NCI-H2081 (cell line): ENCODE measurements at regions not wholly inside any gene's neighbourhood (a gene's known extent, or its start where the extent isn't known, plus 50 kb on each side); places are given as distances from the start of the nearest gene placed in this dataset.

Experiments
- DNase-seq, 2 experiments: peaks; one replicate each; lab custom pipeline; 2025; lab: John Stamatoyannopoulos, UW

DNA sequence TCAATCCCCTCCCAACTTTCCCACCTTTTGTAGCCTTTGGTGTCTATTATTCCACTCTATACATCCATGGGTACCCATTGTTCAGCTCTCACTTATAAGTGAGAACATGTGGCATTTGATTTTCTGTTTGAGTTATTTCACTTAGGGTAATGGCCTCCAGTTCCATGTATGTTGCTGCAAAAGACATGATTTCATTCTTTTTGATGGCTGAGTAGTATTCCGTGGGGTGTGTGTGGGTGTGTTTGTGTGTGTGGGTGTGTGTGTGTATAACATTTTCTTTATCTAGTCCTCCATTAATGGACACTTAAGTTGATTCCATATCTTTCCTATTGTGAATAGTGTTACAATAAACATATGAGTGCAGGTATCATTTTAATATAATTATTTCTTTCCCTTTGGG is 157.5 kb upstream of the FSTL4 start:
- no peak for DNase-seq

DNA sequence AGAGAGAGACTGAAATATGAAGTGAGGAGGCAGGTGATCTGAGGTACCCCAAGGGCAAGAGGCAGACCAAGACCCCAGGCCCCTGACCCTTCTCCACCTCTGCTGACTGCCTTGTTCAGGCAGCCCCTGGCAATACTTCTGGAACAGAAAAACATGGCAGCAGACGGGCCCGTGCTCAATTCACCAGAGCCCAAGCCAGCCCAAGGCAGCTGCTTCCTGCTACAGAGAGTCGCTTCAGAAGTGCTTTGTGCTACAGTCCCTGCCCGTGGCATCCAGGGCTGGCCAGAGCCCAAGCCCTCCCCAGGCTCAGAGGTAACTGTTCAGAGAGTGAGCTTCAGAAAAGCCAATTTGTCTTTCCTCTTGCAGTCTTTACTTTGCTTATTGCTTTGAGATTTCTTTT is 151.4 kb upstream of the FSTL4 start:
- DNase-seq, result no peak

DNA sequence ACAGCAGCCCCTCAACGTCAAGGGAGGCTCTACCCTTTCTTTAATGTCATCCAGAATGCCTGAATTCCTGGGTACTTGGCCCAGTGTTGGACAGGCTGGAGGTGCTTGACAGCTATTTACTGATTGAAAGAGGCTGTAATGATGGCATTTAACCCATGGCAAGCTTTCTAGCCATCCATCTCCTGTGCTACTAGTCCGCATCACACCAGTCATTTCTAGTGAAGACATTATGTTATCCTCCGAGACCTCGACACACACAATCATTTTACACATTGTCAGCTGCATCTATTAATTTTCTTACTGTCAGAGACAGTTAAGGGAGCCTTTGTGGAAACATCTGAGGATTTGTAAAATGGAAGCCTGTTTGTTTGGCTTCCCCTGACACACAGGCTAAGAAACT is 149.3 kb upstream of the FSTL4 start:
- DNase-seq, result no peak

DNA sequence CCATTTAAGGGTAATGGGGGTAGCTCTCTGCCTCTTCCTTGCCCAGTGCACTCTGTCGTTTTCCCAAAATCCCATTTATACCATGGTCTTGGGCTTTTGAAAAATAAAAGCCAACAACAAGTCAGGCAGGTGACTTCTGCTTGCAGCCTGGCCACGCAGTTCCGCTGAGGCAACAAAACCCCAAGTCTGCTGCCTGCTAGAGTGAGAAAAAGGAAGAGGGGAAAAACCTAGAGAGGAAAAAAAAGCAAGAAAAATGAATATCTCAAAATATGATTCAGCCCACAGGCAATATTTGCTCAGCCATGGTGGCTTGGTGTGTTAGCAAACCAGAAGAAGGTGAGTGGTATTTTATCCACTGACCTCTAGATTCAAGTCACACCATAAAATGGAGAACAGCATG is 148.2 kb upstream of the FSTL4 start:
- DNase-seq, result no peak

DNA sequence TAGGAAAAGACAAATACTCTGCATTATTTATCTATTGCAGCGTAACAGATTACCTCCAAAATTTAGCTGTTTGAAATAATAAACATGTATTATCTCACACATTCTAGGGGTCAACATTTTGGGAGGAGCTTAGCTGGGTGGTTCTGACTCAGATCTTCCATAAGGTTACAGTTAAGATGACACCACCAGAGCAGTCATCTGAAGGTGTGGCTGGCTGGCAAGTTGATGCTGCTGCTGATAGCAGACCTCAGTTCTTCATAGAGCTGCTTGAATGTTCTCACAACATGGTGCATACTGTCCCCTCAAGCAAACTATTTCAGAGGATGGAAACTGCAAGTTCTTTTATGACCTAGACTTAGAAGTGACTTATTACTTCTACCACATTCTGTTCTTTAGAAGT is 146.3 kb upstream of the FSTL4 start:
- no peak for DNase-seq

DNA sequence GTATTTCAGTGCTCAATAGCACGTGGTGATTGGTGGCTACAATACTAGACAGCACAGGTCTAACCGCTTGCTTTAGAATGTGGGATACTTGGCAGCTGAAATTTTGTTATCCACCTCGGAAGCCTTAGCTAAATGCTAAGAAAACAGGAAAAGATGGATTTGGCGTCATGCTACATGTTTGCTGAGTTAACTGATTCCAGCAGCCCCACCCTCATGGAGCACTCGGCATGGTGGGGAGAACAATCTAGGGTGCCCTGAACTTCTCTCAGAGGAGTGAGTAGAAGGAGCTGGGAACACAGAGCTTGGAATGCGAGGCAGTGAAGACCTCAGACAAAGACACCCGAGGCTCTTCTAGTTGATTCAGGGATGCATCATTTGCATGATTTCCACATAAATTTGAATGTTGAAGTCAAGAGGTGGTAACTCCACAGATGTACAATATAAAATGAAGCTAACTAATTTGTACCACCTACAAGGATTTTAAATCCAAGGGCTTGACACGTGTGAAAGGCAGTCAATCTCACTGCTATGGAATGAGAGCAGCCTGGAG is 145.1 kb upstream of the FSTL4 start:
- DNase-seq, result no peak

DNA sequence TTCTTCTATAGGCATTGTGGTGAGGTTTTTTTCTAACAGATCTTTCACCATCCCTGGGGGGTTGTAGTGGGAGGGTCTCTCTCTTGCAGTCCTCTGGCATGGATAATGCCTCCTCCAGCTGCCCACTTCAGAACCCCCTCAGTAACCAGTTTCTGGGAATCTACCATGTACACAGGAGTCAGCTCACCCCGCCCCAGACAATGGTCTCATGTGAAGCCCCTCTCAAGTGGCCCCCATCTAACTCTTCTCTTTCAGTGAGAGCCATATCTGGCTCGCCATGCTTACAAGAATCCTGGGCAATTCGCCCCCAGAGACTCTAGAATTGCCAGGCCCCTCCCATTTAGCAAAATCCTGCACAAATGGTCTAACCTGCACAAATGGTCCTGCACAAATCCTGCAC is 144.4 kb upstream of the FSTL4 start:
- DNase-seq, result no peak

DNA sequence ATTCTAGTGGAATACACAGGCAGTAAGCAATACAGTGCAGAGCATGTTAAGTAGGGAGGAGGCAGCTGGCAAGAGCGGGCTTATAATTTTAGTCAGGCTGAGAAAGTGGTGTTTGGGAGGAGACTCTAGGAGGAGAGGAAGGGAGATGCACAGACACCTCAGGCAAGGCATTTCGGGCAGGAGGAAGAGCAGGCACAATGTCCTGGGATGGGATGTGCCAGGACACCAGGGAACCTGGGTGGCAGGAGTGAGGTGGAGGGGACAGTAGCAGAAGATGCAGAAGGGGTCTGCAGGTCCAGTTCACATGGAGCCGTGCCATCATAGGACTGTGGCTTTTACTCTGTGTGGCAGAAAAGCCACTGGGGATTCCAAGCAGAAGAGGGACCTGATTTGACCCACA is 143.7 kb upstream of the FSTL4 start:
- no peak for DNase-seq

DNA sequence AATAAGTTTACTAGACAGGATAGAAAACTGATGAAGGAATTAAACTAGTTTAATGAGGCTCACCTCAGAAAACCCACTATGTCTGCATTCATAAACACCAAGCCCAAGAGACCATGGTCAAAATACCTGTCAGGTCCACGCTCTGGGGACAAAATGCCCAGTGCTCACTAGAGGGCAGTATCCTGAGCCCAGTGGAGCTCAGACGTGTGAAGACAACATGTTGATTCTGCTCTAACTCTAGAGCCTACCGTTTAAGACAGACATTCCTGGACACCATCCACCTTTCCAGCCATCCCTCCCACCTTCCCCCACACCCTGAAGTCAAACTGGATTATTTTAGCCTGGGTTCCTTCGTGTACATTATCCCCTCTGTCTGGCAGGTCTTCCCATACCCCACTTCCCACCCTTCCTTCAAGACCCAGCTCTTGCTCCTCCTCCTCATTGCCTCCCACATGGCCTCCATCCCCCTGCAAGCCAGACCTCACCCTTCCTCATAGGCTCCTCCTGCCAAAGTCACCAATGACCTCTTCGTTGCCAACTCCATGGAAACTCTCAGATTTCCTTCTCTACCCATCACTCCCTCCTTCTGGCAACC is 142.3 kb upstream of the FSTL4 start:
- DNase-seq, result peak in 1 of 2 experiments; percentile 28

DNA sequence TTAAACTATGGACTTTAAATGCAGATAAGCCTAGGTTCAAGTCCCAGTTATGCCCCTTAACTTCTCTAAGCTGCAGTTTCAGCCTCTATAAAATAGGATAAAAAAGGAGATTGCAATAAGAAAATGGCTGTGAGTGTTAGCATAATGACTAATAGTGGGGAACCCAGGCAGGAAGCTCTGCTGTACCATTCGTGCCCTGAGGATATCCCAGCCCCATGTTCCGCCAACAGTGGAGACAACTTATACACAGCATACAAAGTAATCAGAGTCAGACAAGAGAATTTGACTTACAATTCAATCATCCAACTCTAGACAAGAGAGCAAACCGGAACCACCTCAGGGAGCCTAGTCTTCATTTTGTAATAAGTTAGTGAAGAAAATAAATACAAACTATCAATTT is 141.5 kb upstream of the FSTL4 start:
- no peak for DNase-seq

DNA sequence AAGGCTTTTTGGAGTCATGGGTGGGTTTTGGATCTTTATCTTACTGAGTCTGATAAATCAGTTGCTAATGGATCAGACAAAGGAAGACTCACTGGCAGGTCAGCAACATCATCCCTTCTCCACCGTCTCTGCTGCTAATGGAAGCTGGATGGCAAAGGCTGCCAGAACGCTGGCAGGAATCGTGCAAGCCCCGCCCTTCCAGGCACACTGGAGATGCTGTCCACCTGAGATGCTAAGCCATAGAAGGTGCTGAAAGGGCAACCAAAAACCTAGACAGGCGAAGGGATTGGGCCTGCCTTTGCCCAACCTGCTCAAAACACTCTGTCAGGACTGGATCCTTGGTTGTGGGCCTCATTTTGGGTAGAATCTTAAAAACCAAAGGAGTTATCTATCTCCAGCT is 139.5 kb upstream of the FSTL4 start:
- DNase-seq, result no peak

DNA sequence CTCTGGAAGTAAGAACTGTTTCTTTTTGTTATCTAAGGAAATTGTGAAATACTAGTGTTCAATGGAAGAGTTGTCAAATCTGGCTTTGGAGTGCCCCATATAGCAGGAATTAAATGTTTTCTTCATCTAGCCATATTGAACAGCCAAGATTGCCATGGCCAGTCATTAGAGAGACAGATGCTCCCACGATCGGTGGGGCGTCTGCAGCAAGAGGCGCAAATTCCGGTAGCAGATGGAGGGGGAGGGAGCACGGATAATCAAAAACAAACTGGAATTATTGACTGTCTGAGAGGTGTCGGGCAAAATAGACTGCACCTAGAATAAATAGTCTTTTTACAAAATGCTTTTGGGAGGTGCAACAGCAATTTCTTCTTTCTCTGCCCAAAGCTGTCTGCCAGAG is 139.1 kb upstream of the FSTL4 start:
- no peak for DNase-seq

DNA sequence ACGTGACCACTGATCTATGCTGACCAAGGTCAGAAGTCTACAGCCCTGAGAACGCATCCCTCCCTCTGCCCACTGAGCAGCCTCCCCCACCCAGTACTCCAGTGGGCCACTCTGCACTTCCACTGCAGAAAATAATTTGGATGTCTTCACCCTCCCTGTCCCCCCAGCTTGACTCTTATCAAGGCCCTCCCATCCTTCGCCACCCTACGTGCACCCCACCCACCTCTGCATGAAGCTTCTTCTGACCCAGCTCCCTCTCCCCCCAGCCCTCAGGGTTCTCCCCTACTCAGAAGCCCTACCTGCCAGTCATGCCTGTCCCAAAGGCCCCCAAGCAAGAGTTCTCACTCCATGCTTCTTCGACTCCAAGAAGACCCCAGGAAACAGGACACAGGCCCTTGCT is 138.5 kb upstream of the FSTL4 start:
- DNase-seq, result no peak

DNA sequence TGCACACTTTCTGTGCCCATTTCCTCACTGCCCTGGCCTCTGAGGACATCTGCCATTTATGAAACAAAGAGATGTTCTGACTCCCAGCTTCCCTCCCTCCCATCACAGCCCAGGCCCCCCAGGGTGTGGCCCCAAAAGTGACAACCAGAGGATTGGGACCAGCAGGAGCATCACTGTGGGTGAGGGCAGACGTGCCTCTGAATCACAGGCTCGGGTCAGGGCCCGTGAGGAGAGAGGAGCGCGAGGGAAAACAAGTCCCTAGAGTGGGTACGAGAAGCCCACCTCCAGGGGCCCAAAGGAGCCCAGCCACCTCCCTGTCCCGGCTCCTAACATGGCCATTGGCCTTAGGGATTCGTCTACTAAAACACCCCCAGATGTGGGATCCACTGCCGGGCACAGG is 138.0 kb upstream of the FSTL4 start:
- DNase-seq, result no peak

DNA sequence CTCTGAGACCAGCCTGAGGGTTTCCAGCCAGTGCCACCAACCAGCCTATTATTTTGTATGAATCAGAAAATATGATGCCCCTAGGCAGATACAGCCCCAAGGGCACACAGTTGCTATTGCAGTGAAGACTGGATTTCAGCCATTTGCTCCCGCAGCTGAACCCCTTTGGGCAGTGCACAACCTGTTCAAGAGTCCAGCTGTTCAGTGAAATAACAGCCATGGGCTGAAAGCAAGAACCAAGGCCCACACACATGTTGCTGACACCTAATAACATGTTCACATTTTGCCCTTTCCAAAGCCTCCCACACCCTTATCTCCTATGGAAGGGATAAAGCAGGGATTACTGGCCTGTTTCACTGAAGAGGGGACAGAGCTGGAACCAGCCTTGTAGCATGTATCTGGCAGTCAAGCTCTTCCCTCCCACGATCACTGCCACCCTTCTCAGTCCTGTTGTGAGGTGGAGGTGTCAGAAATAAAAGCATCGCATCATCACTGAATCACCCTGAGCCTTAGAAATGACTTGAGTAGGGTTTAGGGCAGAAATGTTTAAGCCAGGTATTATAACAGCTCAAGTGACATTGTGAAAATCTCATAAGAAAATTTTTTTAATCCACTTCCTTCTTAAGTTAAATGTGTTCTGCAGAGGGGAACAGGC is 137.1 kb upstream of the FSTL4 start:
- DNase-seq, result no peak

DNA sequence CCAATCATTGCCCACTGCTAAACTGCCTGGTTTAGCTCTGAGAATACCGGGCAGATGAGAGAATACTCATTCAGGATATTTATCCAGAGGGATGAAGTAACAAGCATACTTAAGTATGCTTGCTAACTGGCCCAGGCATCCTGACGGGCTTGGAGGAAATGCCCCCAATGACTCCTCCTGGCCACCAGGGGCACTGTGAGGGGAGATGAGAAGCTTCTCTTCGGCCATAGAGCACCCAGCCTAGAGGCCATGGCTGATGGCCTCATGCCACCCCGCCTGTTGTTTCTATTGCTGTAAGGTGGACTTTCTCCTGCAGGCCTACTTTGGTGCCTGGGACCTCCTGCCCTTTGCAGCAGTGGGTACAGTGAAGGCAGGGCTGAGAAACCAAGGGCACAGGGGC is 134.5 kb upstream of the FSTL4 start:
- no peak for DNase-seq

DNA sequence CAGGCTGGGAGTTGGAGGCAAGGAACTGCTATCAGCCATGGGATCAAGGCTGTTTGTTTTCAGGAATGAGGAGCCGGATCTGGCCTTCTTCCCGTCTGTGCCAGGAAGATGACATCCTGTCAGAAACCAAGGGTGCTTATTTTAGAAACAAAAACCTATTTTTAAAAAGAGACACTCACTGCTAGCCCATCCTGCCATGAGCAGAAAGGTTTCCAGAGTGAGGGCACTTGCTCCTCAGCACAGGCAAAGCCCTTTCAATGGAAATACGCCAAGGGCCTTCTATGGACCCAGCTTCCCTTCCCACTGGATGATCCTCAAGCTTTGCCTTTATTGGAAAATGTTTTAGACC is 132.6 kb upstream of the FSTL4 start:
- no peak for DNase-seq

DNA sequence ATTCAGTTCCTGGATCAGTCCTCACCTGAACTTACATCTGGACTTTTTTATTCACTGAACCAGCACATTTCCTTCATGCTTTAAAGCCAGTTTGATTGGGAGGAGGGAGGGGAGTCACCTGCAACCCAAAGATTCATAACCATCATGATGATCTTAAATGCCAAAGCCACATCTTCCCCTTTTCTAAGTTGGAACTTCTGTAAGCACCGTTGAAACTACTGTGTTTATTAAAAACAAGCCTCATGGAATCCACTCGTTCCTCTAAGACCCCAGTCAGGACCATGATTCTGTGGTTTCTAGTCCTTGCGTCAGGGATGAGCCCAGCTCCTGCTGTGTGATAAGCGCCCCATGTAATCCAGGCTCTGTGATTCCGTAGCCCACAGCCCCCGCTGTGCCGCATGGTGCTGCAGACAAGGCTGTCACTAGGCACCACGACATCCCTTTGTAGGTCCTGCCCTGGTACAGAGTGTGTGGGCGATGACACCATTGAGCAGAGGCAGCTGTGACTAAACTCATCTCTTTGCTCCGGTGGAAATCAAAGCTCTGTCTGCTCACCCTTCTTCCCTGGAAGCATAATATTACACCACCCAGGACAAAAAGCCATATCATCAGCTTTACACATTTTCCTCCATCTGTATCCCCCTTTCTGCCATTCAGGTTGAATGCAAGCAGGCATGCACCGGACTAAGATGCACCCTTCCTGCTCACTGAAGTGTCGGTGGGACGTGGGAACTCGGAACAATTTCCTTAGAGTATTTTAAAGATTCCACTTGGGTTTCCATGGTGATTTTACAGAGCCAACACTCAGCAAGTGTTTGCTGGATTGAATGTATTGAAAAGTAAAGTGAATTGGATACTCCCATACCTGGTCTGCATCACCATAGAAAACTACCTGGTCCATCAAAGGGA is 132.0 kb upstream of the FSTL4 start:
- no peak for DNase-seq

DNA sequence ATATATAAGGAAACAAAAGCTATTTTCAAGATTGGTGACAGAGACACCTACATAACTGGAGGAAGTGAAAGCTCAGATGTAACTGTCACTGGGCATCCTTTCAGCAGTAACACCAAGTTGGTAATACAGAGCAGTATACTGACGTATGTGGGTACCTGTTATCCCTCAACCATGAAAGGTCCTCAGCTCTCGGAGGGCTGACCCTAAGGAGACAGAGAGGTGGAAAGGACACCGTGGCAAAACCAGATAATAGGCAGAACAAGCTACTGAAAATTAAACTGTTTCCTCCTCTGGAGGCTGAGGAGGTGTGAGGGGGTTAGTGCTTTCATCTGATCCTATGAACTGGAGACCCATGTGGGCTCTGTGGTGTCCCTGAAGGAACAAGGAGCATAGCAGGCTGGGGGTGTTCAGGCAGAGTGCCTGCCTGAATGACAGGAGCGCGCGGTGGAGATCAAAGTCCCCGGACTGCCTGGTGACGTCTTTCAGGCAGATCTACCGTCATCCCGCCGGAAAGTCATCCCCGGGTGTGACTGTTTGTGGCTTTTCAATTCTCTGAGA is 130.2 kb upstream of the FSTL4 start:
- DNase-seq, result no peak

DNA sequence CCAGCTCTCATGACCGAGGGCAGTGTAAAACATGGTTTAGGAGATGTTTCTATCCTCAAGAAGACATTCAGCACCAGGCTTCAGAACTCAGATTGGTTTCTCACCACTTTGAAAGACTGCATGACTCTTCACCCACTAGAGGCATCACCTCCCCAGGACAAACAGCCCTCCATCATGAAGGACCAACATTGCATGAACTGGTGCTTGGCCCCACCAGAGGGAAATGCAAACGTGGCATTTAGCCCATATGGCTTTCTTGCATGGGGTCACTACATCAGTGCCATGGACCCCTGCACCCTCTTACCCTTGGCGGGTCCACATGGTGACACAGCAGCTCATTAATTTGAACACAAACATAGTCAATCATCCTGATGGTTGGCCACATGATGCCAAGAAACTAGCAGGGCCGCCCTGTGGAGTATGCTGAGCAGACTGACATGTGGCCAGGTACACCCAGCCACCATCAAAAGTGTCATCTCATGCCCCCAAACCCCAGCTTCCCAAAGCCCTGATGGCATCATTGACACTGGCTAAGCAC is 129.5 kb upstream of the FSTL4 start:
- DNase-seq, result no peak

DNA sequence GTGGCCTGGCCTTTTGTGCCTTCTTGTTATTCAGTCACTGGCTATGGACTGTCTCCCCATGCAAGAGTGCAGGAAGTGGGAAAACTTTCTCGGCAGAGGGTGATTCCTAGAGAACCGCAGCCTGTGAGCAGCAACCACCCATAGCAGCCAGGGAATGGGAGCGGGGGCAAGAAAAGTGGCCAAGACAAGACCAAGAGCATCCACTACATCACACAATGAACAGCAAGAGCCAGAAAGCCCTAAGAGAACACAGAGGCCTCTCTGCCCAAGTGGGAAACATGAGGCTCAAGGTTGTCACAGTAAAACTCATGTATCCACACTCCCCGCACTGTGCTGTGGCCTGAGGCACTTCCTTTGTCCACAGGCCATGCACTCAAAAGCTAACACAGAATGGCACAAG is 129.1 kb upstream of the FSTL4 start:
- no peak for DNase-seq

DNA sequence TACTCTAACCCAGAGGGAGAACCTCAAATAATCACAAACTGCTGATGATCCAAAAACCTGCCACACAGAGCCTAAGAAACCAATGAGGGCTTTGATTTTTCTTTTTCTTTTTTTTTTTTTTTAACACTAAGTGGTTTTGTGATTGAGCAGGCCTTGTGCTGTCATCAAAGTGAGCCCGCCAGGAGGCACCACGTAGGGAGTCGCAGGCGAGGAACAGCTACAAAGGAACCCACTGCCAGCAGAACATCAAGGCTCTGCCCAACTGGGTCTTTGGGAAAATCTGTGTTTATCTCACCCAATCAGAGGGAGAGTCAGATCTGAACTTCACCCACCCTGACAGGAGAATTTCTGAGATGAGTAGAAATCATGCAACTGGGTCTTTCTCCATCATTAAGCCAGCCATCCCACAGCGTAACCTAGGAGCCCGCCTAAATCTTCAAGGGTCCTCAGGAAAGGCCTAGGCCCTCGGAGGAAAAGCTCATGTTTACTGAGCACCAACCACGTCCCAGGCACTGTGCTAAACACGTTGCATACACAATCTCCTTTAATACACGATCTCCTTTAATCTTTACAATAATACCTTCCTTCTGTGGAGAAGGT is 126.9 kb upstream of the FSTL4 start:
- no peak for DNase-seq
